ENCODE measurements at regions not wholly inside any gene's neighbourhood (a gene's known extent, or its start where the extent isn't known, plus 50 kb on each side); places are given as distances from the start of the nearest gene placed in this dataset.

GRCh38 chr16:86077243-86077940 is 178.4 kb downstream of the IRF8 start:
- TF ChIP-seq POLR2A (IDR thresholded peaks at IDR 0.05), result no peak
- TF ChIP-seq, protein P1, sequence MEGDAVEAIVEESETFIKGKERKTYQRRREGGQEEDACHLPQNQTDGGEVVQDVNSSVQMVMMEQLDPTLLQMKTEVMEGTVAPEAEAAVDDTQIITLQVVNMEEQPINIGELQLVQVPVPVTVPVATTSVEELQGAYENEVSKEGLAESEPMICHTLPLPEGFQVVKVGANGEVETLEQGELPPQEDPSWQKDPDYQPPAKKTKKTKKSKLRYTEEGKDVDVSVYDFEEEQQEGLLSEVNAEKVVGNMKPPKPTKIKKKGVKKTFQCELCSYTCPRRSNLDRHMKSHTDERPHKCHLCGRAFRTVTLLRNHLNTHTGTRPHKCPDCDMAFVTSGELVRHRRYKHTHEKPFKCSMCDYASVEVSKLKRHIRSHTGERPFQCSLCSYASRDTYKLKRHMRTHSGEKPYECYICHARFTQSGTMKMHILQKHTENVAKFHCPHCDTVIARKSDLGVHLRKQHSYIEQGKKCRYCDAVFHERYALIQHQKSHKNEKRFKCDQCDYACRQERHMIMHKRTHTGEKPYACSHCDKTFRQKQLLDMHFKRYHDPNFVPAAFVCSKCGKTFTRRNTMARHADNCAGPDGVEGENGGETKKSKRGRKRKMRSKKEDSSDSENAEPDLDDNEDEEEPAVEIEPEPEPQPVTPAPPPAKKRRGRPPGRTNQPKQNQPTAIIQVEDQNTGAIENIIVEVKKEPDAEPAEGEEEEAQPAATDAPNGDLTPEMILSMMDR (IDR thresholded peaks at IDR 0.05), result no peak

Measured in lower leg skin (tissue), 3 donors.